NCI-H460 (cell line): ENCODE measurements at regions not wholly inside any gene's neighbourhood (a gene's known extent, or its start where the extent isn't known, plus 50 kb on each side); places are given as distances from the start of the nearest gene placed in this dataset.

ENCODE experiments used
- DNase-seq: peaks from one replicate; pipeline ENCODE4 v3.0.0-alpha.2; 2016; ENCODE audit warnings: low read depth; ENCODE audit errors: extremely low read depth

DNA sequence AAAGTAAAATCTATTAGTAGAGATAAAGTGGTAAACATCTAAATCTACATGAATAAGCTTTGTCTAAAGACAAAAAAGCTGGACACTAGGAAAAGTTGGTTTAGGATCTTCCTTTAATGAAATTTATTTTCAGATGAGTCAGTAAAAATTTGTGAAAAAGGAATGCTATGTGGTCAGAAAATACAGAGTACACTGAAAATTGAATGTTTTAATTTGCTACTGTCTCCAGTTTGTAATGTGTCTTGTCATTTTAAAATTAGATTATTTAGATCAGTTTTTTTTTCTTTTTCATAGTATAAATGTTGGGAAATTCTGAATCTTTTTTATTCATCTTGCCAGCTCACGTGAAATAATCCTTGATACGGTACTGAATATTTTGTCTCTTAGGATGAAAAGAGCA is 56.9 kb downstream of the SLITRK6 start:
- no peak for DNase-seq

DNA sequence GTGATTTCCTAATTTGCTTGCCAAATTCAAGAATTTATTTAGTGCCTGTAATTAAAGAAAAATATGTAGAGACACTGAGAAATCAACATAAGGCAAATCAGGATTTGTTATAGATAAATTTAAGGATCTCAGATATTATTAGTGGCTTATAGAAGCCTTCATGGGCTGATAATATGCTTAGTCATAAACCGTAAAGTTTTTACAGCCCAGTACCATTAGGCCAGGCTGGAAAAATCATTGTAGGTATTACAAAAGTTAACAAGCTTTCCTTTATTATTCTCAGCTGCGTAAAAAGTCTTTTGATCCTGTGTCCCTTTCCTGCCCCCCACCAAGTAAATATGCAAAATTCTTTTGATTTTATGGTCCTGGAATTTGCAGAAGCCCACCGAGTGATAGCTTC is 58.2 kb downstream of the SLITRK6 start:
- no peak for DNase-seq

DNA sequence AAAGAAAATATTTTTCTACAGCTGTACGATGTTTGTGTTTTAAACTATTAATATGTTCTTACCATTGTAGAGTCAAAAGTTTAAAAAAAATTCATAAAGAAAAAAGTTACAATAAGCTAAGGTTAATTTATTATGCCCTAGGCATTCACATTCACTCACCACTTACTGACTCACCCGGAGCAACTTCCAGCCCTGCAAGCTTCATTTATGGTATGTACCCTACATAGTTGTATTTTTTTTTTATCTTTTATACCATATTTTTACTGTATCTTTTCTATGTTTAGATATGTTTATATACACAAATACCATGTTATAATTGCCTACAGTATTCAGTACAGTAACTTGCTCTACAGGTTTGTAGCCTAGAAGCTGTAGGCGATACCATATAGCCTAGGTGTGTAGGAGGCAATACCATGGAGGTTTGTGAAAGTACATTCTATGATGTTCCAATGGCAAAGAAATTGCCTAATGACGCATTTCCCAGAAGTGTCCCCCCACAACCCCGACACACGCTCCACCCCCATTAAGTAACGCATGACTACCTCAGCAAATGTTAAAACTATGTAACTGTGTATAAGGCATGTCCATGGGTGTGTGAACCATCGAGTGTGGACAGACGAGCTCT is 60.4 kb downstream of the SLITRK6 start:
- no peak for DNase-seq

DNA sequence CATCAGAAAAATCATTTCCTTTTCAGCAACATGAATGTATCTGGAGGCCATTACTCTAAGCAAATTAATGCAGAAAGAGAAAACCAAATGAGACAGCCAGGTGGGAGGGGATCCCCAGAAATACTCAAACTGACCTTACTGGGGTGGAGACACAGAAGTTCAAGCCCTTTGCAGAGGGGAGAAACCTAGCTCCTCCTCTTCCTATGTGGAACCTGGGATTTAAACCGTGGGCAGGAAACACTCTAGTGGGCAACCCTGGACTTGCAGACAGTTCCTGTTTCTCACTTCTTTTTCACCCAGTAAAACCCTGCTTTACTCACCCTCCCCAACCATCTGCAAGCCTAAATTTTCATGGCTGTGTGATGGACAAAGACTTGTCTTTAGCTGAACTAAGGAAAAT is 61.3 kb downstream of the SLITRK6 start:
- DNase-seq = no peak

DNA sequence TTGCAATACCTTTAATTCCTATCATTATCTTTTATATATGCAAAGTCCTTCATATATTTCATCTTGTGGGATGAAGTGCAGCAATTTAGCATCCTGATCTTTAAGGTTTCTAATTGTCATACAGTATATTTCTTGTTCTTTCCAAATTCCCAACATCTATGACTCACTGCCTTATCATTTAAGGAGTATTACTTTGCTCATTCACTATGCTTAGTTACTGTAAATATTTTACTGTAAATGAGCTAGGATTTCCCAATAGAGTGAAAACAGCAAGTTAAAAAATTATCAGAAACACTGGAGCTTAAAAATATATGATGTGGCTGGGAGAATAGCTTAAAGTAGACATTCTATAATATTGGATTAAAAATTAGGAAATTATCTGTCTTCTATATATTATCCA is 69.9 kb downstream of the SLITRK6 start:
- DNase-seq = no peak

DNA sequence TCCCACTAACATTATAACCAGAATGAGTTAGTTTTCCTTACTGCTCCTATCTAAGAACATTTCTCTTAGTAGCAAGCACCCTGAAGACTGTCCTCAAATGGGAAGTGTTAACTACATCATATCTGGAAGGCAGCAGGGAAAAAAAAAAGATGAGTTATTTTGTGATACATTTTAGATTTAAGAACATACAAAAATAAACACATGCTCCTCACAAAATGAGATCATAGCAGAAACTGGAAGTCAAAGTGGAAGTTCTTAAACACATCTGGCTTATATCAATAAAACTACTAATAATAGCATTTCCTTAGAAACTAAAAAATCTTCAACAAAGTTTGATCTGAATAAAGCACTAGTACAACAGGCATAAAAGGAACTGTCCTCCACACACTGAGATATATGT is 70.4 kb downstream of the SLITRK6 start:
- DNase-seq = no peak

DNA sequence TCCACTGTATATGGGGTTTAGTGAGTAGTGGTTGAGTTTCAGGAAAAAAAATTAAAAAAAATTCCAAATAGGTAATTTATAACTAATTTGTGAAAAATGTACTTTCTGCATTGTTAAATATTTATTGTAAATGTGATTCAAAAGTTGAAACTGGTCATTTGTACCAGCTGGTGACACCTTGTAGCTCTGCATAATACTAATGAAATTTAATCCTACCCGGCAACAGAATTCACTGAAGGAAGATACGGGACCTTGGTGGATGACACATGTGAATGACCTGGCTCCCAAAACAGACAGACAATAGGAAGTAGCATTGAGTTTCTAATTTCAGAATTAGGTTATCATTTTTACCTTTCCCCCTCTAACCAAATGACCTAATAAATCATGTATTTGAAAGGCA is 73.8 kb downstream of the SLITRK6 start:
- no peak for DNase-seq

DNA sequence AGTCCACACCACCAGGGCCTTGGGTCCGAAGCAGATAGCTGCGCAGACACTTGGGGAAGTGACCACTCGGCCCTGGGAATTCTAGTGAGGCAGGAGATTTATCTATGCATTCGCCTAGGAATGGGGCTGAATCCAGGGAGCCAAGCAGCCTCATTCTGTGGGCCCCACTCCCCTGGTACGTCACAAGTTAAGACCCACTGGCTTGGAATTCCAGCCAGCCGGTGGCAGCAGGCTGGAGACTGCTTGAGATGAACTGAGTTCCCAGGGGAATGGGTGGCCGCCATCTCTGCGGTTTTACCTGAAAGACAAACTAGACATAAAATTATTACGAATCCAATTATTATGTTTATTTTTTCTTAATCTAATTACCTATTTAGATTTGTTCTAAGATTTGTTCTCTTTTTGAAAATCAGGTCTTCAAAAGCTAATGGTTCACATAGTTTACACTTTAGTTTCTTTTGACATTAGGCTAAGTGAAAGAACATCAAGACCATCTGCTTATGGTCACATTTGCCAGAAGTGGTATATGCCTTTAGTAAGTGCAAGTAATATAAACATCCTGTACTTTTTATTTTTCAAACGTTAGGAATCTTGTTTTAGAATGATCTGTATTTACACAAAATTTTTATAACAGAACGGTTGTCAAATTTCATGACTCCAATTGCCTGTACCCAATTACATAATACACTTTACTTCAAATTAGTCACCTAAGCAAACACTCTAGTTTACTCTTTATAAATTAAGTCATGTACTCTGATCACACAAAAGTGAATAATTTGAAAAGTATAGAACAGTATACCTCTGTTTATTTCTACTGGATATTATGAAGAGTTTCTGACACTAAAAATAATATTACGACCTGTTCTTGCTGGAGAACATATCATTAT is 74.4 kb downstream of the SLITRK6 start:
- DNase-seq = no peak

DNA sequence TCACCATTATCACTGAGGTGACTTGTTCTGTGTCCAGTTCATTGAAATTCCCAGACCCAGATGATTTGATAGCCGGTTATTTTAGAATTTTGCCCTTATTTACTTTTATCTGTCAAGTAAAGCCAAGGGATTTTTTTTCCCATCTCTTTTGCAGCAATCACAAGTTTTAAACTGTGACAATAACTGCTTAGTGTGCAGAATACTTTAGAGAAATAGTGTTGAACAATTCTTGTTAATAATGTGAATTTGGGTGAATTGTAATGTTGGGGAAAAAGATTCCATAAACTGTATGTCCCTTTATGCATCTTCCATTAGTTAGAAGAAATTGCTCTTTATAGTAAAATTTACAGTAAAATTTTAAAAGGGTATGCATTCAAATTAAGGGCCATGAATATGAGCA is 79.5 kb downstream of the SLITRK6 start:
- DNase-seq = no peak

DNA sequence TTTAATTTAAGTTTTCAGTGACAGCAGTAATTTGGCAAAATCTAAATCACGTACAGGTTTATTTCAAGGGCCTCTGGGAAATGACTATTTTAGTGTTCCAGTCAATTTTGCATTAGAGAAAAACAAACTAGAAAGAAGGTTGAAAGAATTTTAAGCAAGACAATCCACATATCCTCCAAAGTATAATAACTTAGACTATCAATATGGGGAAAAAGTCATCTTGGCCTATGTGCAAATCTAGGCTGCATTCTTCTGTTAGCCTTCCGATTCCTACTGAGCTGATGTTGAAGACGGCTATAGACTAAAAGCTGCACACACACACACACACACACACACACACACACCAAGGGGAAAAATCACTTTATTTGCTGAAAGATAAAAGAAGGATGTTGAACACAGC is 81.3 kb downstream of the SLITRK6 start:
- no peak for DNase-seq

DNA sequence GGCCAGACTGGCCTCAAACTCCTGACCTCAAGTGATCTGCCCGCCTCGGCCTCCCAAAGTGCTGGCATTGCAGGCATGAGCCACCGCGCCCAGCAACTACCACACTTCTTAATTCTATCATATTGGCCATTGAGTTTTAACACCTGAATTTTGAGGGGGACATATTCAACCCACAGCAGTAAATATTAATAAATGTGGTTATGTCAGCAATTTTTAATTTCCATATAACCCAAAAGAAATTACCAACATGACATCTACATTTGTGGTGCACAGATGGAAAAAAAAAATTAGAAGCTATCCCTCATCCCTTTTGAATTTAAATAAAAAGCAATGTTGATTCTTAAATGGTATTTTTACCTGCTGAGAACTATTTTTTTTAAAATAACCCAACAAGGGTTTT is 88.7 kb downstream of the SLITRK6 start:
- no peak for DNase-seq

DNA sequence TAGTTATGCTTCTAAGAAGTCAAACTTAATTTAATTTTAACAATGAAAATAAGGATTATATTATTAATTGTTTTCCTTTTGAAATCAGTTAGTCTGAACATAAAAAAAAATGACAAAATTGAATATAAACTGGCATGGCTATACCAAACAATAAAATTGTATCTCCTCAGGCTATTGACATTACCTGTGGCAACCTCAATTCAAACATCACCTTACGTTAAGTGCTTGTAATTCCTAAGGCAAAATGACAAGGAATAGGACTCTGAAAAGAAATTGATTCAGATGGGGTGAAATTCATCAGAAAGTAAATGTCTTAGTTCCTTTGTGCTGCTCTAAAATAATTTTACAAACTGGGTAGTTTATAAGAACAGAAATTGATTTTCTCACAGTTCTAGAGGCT is 89.5 kb downstream of the SLITRK6 start:
- DNase-seq = no peak

DNA sequence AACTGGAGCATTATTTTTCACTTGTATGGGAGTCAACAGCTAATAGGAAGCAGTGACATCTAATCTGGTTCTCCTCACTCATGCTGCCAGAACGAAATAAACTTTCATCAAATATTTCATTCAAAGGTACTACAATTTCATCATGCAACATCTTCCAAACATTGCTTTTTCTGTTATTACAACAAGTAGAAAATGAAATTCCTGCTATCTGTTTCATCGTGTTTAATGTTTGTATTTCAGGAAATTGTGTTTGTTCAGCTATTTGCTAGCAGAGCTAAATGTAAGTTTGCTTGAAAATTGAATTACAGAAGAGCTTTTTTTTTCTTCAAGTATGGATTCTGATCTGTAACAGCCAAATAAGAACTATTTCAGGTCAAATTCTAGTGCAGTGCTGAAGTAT is 90.1 kb downstream of the SLITRK6 start:
- no peak for DNase-seq

DNA sequence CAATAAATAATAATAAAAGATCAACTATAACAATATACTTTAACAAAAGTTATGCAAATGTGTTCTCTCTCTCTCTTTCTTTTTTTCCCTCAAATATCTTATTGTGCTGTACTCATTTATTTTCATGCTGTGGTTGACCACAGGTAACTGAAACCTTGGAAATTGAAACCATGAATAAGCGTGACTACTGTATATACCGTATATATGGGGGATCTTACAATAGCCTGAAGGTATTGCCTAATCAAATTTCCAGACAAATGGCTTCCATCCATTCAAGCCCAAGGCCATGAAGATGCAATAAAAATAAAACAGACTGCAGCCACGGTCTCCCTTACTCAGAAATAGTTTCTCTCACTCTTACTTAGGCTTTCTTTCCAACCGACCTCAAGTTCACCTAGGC is 98.3 kb downstream of the SLITRK6 start:
- no peak for DNase-seq

DNA sequence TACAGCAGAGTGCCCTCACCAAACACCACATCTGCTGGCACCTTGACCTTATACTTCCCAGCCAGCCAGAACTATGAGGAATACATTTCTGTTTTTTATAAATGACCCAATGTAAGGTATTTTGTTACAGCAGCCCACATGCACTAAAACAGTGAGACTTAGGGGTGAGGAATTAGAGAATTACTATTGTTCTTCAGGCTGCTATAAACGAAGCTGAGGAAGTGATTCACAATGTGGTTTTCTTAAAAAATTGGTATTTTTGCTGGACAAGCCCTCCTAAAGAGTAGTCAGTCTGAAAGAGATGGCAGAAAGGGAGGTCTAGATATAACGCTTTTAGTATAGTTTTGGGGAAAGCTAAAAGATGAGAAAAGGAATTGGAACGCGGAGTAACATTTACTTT is 101.0 kb downstream of the SLITRK6 start:
- no peak for DNase-seq

DNA sequence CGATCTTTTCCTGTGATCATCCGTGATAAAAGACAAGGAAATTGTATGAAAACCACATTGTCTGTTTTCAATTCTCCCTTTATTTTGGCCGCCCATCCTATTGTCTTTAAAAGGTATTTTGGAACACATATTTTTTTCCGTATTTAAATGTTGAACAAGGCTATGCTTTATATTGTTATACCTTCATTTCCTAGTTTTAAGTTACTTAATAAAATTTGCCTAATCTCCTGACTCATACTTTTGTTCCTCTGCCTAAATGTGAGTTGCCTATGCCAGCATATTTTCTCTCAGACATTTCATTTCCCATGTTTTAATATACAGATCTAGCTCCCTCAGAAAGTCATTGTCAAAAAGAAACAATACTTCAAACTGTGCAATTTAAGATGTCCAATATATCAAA is 104.2 kb downstream of the SLITRK6 start:
- DNase-seq = no peak

DNA sequence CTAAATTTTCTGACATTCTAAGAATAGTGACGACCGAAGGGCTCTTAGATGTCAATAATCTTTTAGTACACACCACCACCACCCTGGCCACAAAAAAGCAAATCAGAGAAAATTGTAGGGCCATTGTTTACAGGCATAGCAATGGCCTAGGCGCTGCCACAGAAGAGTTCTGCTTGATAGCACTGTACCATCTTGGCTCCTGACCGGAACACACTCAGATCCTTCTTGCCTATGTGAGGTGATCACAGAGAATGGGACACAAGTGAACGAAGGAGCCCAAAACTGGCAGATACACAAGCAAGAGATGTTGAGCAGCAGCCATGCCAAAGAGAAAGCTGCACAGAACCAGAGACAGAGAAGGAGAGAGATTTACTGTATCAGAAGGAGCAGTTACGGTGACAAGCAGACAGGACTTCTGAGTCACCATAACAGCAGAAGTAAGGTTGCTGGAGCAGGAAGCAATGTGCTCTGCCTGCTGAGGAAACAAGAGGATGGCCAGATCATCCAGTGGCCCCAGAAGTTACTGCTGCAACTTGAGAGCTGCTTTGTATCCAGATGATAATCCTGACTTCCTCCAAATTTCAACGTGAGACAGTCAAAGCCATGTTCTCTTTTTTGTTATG is 105.2 kb downstream of the SLITRK6 start:
- peak; percentile 3 for DNase-seq

DNA sequence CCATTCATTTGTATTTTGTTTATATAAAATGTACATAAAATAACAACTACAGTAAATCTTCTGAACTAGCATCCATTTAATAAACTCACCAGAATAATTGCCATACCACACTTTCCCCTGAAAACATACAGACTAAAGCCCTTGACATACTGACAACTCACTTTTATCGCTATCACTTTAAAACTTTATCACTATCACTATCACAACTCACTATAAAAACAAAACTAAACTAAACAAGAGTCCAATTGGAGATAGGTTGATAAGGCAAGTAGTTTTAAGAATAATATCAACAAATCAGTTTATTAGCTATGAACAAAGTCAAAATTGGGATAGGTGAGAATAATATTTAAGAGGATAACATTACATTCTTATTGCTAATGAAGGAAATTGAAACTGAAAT is 108.9 kb downstream of the SLITRK6 start:
- no peak for DNase-seq

DNA sequence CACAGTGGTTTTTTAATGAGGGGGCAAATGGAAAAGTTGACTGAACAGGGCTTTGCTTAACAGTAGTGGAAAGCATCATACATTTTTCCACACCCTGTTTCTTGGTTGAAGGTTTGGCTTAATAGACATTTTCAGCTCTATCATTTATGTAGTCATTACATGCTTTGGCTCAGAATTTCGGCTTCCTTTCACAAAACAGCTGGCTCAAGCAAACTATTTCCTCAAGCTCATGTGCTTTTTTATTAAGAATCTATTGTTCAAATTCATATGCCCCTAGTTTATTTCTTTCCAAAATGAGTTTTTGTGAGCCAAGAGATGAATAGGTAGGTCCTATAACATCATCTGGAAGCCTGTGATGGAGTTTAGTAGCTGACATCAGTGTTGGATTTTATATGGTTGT is 113.8 kb downstream of the SLITRK6 start:
- DNase-seq = no peak

DNA sequence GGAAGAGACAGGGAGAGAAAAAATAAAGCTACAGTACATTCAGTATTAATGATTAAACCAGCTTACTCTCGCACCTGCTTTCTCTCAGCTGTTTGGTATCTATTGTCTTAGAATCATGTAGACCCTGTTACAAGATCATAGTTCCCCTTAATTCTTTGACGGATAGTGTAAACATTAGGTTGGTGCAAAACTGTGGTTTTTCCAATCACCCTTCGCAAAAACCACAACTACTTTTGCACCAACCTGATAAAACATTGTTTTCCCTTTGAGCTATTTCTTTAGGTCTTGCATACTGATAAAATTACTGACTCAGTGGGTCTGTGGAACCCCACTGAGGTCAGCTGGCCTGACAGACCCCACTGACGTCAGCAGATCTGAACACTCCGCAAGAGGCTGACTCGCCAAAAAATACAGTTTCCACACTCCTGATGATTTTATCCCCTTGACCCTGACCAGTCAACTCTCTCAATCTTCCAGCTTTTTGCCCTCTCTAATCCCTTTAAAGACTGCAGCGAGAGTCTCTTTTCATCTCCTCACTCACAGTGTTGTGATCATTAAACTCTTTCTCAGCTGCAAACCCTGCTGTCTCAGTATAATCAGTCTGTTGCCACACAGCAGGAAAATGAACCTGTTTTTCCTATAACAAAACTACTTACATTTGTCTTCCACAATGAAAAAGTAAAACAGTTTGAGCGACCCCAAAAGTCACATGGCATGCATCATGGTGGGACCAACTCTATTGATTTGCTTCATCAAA is 123.9 kb downstream of the SLITRK6 start:
- no peak for DNase-seq

DNA sequence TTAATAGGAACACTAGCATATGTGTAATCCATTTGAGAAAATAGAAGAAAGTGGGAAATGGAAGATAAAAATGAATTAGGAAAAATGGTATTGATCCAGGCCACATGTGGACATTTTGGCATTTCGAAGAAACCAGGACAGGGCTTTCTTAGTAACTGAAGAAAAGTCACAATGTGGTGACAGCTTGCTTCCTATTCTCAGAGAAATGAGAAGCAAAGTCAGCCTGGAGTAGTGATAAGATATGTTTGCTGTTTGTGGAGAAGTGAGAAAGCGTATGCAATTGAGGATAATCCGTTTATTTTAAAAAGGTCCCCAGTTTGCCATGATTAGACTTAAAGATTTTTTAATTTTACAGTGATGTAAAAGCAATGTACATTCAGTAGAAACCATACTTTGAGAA is 127.9 kb downstream of the SLITRK6 start:
- DNase-seq = no peak
